ENCODE measurements at regions not wholly inside any gene's neighbourhood (a gene's known extent, or its start where the extent isn't known, plus 50 kb on each side); places are given as distances from the start of the nearest gene placed in this dataset.

- no peak overlapping the region for H3K4me2 ChIP-seq (ENCODE audit: low read length)
- no peaks in the 10 kb centered on the region for H3K27me3 ChIP-seq (ENCODE audit: insufficient read depth, low read length)
- Mint-ChIP-seq H3K36me3 (ENCODE audit: low read depth, unreplicated experiment) (no peaks in the 10 kb centered on the region), H3K27me3 (ENCODE audit: low read depth, unreplicated experiment) (no peaks in the 10 kb centered on the region), H3K9me3 (ENCODE audit: unreplicated experiment) (peaks cover 6% of the 10 kb centered on the region), H3K4me3 (ENCODE audit: unreplicated experiment) (no peak overlapping the region), H3K27ac (ENCODE audit: unreplicated experiment) (no peak overlapping the region), H3K4me1 (ENCODE audit: low read depth, unreplicated experiment) (peaks cover 11% of the 10 kb centered on the region)
- H3K9me3 ChIP-seq (ENCODE audit: insufficient read depth, low read depth, low read length): no peaks in the 10 kb centered on the region
- TF ChIP-seq EZH2 (IDR thresholded peaks at IDR 0.05; ENCODE audit: insufficient read depth, low read length): no peak
- TF ChIP-seq, protein P1, sequence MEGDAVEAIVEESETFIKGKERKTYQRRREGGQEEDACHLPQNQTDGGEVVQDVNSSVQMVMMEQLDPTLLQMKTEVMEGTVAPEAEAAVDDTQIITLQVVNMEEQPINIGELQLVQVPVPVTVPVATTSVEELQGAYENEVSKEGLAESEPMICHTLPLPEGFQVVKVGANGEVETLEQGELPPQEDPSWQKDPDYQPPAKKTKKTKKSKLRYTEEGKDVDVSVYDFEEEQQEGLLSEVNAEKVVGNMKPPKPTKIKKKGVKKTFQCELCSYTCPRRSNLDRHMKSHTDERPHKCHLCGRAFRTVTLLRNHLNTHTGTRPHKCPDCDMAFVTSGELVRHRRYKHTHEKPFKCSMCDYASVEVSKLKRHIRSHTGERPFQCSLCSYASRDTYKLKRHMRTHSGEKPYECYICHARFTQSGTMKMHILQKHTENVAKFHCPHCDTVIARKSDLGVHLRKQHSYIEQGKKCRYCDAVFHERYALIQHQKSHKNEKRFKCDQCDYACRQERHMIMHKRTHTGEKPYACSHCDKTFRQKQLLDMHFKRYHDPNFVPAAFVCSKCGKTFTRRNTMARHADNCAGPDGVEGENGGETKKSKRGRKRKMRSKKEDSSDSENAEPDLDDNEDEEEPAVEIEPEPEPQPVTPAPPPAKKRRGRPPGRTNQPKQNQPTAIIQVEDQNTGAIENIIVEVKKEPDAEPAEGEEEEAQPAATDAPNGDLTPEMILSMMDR (IDR thresholded peaks at IDR 0.05; ENCODE audit: insufficient read depth, low read depth, low read length): no peak
- DNase-seq (ENCODE audit: low read depth): no peak
- H3K27ac ChIP-seq (ENCODE audit: low read depth, low read length): no peak overlapping the region
- no peak overlapping the region for H2AFZ ChIP-seq (ENCODE audit: low read depth, low read length)
- FAIRE-seq: no peak
- no peak overlapping the region for H3K9ac ChIP-seq (ENCODE audit: low read length)
- H3K4me1 ChIP-seq (ENCODE audit: insufficient read depth, low read length): peaks cover 12% of the 10 kb centered on the region
- H3K4me3 ChIP-seq (ENCODE audit: insufficient read depth, low read depth, low read length): no peak overlapping the region
- no peaks in the 10 kb centered on the region for H4K20me1 ChIP-seq (ENCODE audit: insufficient read depth, low read length)
- no peaks in the 10 kb centered on the region for H3K36me3 ChIP-seq (ENCODE audit: insufficient read depth, low read length)
- no peaks in the 10 kb centered on the region for H3K79me2 ChIP-seq (ENCODE audit: insufficient read depth, low read length)
Observed at GRCh38 chr7:34449765-34450164, 208.3 kb upstream of the NPSR1 start.

GRCh38 chr7:34451183-34451582, 206.8 kb upstream of the NPSR1 start:
- no peak for DNase-seq (ENCODE audit: low read depth)
- Mint-ChIP-seq H3K27me3 (ENCODE audit: low read depth, unreplicated experiment) (no peaks in the 10 kb centered on the region), H3K9me3 (ENCODE audit: unreplicated experiment) (peaks cover 3% of the 10 kb centered on the region), H3K27ac (ENCODE audit: unreplicated experiment) (no peak overlapping the region), H3K36me3 (ENCODE audit: low read depth, unreplicated experiment) (no peaks in the 10 kb centered on the region), H3K4me1 (ENCODE audit: low read depth, unreplicated experiment) (peaks cover 11% of the 10 kb centered on the region), H3K4me3 (ENCODE audit: unreplicated experiment) (no peak overlapping the region)
- Histone ChIP-seq H3K9me3 (ENCODE audit: insufficient read depth, low read depth, low read length) (no peaks in the 10 kb centered on the region), H3K9ac (ENCODE audit: low read length) (no peak overlapping the region), H3K4me3 (ENCODE audit: insufficient read depth, low read depth, low read length) (no peak overlapping the region), H3K27me3 (ENCODE audit: insufficient read depth, low read length) (no peaks in the 10 kb centered on the region), H3K4me2 (ENCODE audit: low read length) (no peak overlapping the region), H4K20me1 (ENCODE audit: insufficient read depth, low read length) (no peaks in the 10 kb centered on the region), H2AFZ (ENCODE audit: low read depth, low read length) (no peak overlapping the region), H3K4me1 (ENCODE audit: insufficient read depth, low read length) (peaks cover 12% of the 10 kb centered on the region), H3K27ac (ENCODE audit: low read depth, low read length) (no peak overlapping the region), H3K36me3 (ENCODE audit: insufficient read depth, low read length) (no peaks in the 10 kb centered on the region), H3K79me2 (ENCODE audit: insufficient read depth, low read length) (no peaks in the 10 kb centered on the region)
- no peak for FAIRE-seq
- no peak for TF ChIP-seq EZH2 (IDR thresholded peaks at IDR 0.05; ENCODE audit: insufficient read depth, low read length)
- TF ChIP-seq, protein P1 (IDR thresholded peaks at IDR 0.05; ENCODE audit: insufficient read depth, low read depth, low read length): no peak

DNA sequence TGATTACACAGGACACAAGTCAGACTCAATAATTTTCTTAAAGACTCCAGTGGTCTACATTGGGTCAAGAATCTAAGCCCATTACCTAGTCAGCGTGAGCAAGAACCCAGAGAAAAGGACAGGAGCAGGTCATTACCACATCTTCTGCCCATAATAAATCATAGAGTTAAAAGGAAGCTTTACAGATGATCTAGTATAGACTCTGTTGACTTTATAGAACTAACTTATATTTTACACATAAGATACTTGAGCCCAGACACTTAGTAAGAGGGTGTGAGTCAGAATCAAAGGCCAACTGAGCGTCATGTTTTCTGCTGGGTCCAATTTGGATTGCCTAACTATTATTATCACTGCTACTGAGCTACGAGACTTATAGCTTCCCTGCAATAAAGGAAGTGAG, 206.1 kb upstream of the NPSR1 start:
- Histone ChIP-seq H3K27me3 (ENCODE audit: insufficient read depth, low read length) (no peaks in the 10 kb centered on the region), H3K36me3 (ENCODE audit: insufficient read depth, low read length) (no peaks in the 10 kb centered on the region), H3K9me3 (ENCODE audit: insufficient read depth, low read depth, low read length) (no peaks in the 10 kb centered on the region), H3K4me3 (ENCODE audit: insufficient read depth, low read depth, low read length) (no peak overlapping the region), H3K9ac (ENCODE audit: low read length) (no peak overlapping the region), H3K4me1 (ENCODE audit: insufficient read depth, low read length) (peaks cover 12% of the 10 kb centered on the region), H2AFZ (ENCODE audit: low read depth, low read length) (no peak overlapping the region), H4K20me1 (ENCODE audit: insufficient read depth, low read length) (no peaks in the 10 kb centered on the region), H3K79me2 (ENCODE audit: insufficient read depth, low read length) (no peaks in the 10 kb centered on the region), H3K4me2 (ENCODE audit: low read length) (no peak overlapping the region), H3K27ac (ENCODE audit: low read depth, low read length) (no peak overlapping the region)
- Mint-ChIP-seq H3K9me3 (ENCODE audit: unreplicated experiment) (no peaks in the 10 kb centered on the region), H3K4me1 (ENCODE audit: low read depth, unreplicated experiment) (peaks cover 11% of the 10 kb centered on the region), H3K27ac (ENCODE audit: unreplicated experiment) (no peak overlapping the region), H3K4me3 (ENCODE audit: unreplicated experiment) (no peak overlapping the region), H3K36me3 (ENCODE audit: low read depth, unreplicated experiment) (no peaks in the 10 kb centered on the region), H3K27me3 (ENCODE audit: low read depth, unreplicated experiment) (no peaks in the 10 kb centered on the region)
- peak; percentile 83 for DNase-seq (ENCODE audit: low read depth)
- no peak for TF ChIP-seq EZH2 (IDR thresholded peaks at IDR 0.05; ENCODE audit: insufficient read depth, low read length)
- TF ChIP-seq, protein P1 (IDR thresholded peaks at IDR 0.05; ENCODE audit: insufficient read depth, low read depth, low read length): no peak
- FAIRE-seq: no peak
